ENCODE measurements at regions not wholly inside any gene's neighbourhood (a gene's known extent, or its start where the extent isn't known, plus 50 kb on each side); places are given as distances from the start of the nearest gene placed in this dataset.
A peak's percentile ranks its signal among the peaks of the same experiment; 100 is the strongest.

GRCh38 chr13:78015782-78016181 is 97.2 kb upstream of the EDNRB start:
- intact Hi-C loops (cut with DNase I): no loop called here
- no peaks in the 10 kb centered on the region for H3K27me3 ChIP-seq
- no peaks in the 10 kb centered on the region for H3K36me3 ChIP-seq
- H3K9me3 ChIP-seq: peaks cover 0 to 4% of the 10 kb centered on the region in 2 donors
- ATAC-seq (peak; percentile 83), DNase-seq (no peak)
- no peak for TF ChIP-seq CTCF (IDR thresholded peaks at IDR 0.05)
- no peak overlapping the region for H3K27ac ChIP-seq
- no peak overlapping the region for H3K4me3 ChIP-seq
- no peaks in the 10 kb centered on the region for H3K4me1 ChIP-seq

- Histone ChIP-seq H3K27ac (no peak overlapping the region), H3K36me3 (no peaks in the 10 kb centered on the region), H3K27me3 (no peaks in the 10 kb centered on the region), H3K9me3 (peaks cover 0 to under 1% of the 10 kb centered on the region in 2 donors), H3K4me1 (no peaks in the 10 kb centered on the region), H3K4me3 (no peak overlapping the region)
- intact Hi-C loops (cut with DNase I): no loop called here
- no peak for ATAC-seq
- no peak for DNase-seq
- TF ChIP-seq CTCF (IDR thresholded peaks at IDR 0.05): no peak
Observed at GRCh38 chr13:78012046-78012445, 93.4 kb upstream of the EDNRB start.

GRCh38 chr13:78004821-78005220 is 86.2 kb upstream of the EDNRB start:
- TF ChIP-seq CTCF (IDR thresholded peaks at IDR 0.05): no peak
- DNase-seq (no peak), ATAC-seq (no peak)
- Histone ChIP-seq H3K27me3 (no peaks in the 10 kb centered on the region), H3K27ac (no peak overlapping the region), H3K4me1 (no peaks in the 10 kb centered on the region), H3K9me3 (peaks cover 0 to 4% of the 10 kb centered on the region in 2 donors), H3K36me3 (no peaks in the 10 kb centered on the region), H3K4me3 (no peak overlapping the region)
- intact Hi-C loops (cut with DNase I): no loop called here

DNA sequence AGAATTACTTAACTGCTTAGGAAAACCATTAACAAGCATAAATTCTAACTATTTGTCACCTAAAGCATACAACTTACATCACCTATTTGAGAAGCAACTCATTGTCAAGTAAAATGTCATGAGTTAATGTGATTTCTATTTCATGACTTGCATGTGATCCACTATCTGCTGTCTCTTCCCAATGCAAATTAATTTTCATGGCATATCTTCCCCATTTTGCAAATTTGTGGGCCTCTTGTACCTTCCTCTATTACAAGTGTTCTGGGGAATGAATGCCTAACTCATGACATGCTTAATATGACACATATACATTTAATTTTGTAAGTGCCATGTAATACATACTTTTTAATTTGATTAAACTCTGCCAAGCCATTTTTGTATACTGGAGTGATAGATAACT is 81.1 kb upstream of the EDNRB start:
- no peak for DNase-seq
- TF ChIP-seq CTCF (IDR thresholded peaks at IDR 0.05): no peak
- Histone ChIP-seq H3K4me1 (no peaks in the 10 kb centered on the region), H3K27ac (no peak overlapping the region), H3K36me3 (no peaks in the 10 kb centered on the region), H3K4me3 (no peak overlapping the region), H3K27me3 (no peaks in the 10 kb centered on the region), H3K9me3 (peaks cover 0 to 4% of the 10 kb centered on the region in 2 donors)
- intact Hi-C loops (cut with DNase I): no loop called here
- no peak for ATAC-seq

DNA sequence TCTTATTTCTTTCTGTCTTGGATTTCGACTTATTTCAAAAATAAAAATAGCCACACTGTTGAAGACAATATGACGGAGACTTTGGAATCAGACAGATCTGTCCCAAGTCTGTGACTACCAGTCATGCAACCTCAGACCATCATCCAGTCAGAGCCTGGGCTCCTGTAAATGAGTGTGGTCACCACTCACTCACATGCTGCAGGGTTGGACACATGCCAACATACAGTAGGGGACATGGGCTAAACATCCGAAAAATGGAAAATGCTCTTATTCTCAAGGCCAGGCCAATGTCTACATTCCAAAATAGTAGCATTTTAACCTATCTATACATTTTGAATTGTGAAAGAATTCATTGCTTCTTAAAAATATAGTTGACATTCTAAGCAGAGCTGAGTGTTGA is 75.5 kb upstream of the EDNRB start:
- Histone ChIP-seq H3K36me3 (no peaks in the 10 kb centered on the region), H3K27ac (no peak overlapping the region), H3K4me1 (no peaks in the 10 kb centered on the region), H3K9me3 (no peaks in the 10 kb centered on the region), H3K27me3 (no peaks in the 10 kb centered on the region), H3K4me3 (no peak overlapping the region)
- intact Hi-C loops (cut with DNase I): no loop called here
- TF ChIP-seq CTCF (IDR thresholded peaks at IDR 0.05): no peak
- DNase-seq (no peak), ATAC-seq (no peak)
